SK-N-SH (cell line): ENCODE measurements at regions not wholly inside any gene's neighbourhood (a gene's known extent, or its start where the extent isn't known, plus 50 kb on each side); places are given as distances from the start of the nearest gene placed in this dataset.

Source experiments
- CTCF ChIA-PET: fragments of 300-600, 350-600 bp; formaldehyde crosslinking; extraction: SDS; loops from one replicate; lab custom pipeline; 2021; lab: Yijun Ruan, JAX
- POLR2A ChIA-PET: fragments of 350-600 bp; sonication (Branson Sonifier 250); formaldehyde crosslinking; extraction: SDS; loops from one replicate; lab custom pipeline; 2020; ENCODE audit warnings: antibody characterized with exemption, inconsistent platforms; lab: Yijun Ruan, JAX
- DNase-seq: peaks from one replicate; pipeline ENCODE4 v3.0.0; 2012
- H2AFZ ChIP-seq: fragments of 200-600 bp; sonication (generic); 2 replicates; pipeline ENCODE4 v1.8.1; 2016; ENCODE audit warnings: antibody characterized with exemption, mild to moderate bottlenecking, low read depth
- H3F3A ChIP-seq: fragments of 200-600 bp; sonication (generic); replicated peaks from 2 replicates; pipeline ENCODE3; 2016; ENCODE audit warnings: antibody characterized with exemption, mild to moderate bottlenecking; ENCODE audit not compliant: insufficient read depth
- H3K27ac ChIP-seq, 2 experiments: fragments of 200-500 bp in 1 of 2; fragments of 200-600 bp in 1 of 2; sonication (Bioruptor generic) in 1 of 2; sonication (generic), shearing (Covaris generic) in 1 of 2; 2 replicates each; pipeline versions ENCODE4 v1.5.1 to v1.6.1; 2014 to 2016; ENCODE audit warnings: low read depth in 2 of 2, inconsistent platforms in 1 of 2, low read length in 1 of 2, mild to moderate bottlenecking in 1 of 2, mixed read lengths in 1 of 2
- H3K27me3 ChIP-seq: fragments of 200-600 bp; sonication (generic), shearing (Covaris generic); 2 replicates; pipeline ENCODE4 v1.6.1; 2016; ENCODE audit warnings: mixed run types; ENCODE audit not compliant: insufficient read depth
- H3K36me3 ChIP-seq, 2 experiments: fragments of 200-500 bp in 1 of 2; fragments of 200-600 bp in 1 of 2; sonication (Bioruptor generic) in 1 of 2; sonication (generic) in 1 of 2; replicated peaks in 1 of 2; 2 replicates each; pipeline versions ENCODE3 to v1.5.1; 2014 to 2016; ENCODE audit warnings: low read length in 1 of 2, mild to moderate bottlenecking in 1 of 2; ENCODE audit not compliant: insufficient read depth in 2 of 2, control insufficient read depth in 1 of 2
- H3K4me1 ChIP-seq, 2 experiments: fragments of 200-500 bp in 1 of 2; fragments of 200-600 bp in 1 of 2; sonication (Bioruptor generic) in 1 of 2; sonication (generic), shearing (Covaris generic) in 1 of 2; 2 replicates each; pipeline versions ENCODE4 v1.5.1 to v1.6.1; 2014 to 2016; ENCODE audit warnings: low read depth in 1 of 2, low read length in 1 of 2, mixed run types in 1 of 2; ENCODE audit not compliant: insufficient read depth in 2 of 2, control insufficient read depth in 1 of 2
- H3K4me2 ChIP-seq: fragments of 200-600 bp; sonication (generic), shearing (Covaris generic); 2 replicates; pipeline ENCODE4 v1.6.1; 2017; ENCODE audit warnings: mixed run types
- H3K4me3 ChIP-seq, 2 experiments: fragments of 200-500 bp in 1 of 2; fragments of 200-600 bp in 1 of 2; sonication (Bioruptor generic) in 1 of 2; sonication (generic), shearing (Covaris generic) in 1 of 2; 2 replicates each; pipeline versions ENCODE4 v1.5.1 to v1.8.1; 2014 to 2016; ENCODE audit warnings: low read depth in 2 of 2, inconsistent platforms in 1 of 2, low read length in 1 of 2, mild to moderate bottlenecking in 1 of 2, mixed read lengths in 1 of 2, moderate library complexity in 1 of 2
- H3K79me2 ChIP-seq: fragments of 200-600 bp; sonication (generic); 2 replicates; pipeline ENCODE4 v1.8.1; 2017; ENCODE audit warnings: mild to moderate bottlenecking; ENCODE audit not compliant: insufficient read depth
- H3K9ac ChIP-seq: fragments of 200-600 bp; sonication (generic); 2 replicates; pipeline ENCODE4 v1.6.1; 2017; ENCODE audit warnings: mixed run types
- H3K9me2 ChIP-seq: fragments of 200-600 bp; sonication (generic); 2 replicates; pipeline ENCODE4 v1.6.1; 2017; ENCODE audit warnings: mixed run types
- H3K9me3 ChIP-seq: fragments of 200-600 bp; sonication (generic); 2 replicates; pipeline ENCODE4 v1.6.1; 2017; ENCODE audit warnings: mixed run types, mild to moderate bottlenecking, moderate library complexity
- H4K20me1 ChIP-seq: fragments of 200-600 bp; sonication (generic); 2 replicates; pipeline ENCODE4 v1.6.1; 2017; ENCODE audit warnings: mild to moderate bottlenecking, mixed run types; ENCODE audit not compliant: insufficient read depth
- CHD2 ChIP-seq: fragments of 150-350 bp; IDR thresholded peaks from 2 replicates; pipeline ENCODE4 v1.6.1; 2018; ENCODE audit warnings: low read length; ENCODE audit not compliant: partially characterized antibody
- ELF1 ChIP-seq: IDR thresholded peaks from 2 replicates; pipeline ENCODE4 v1.4.0; 2012
- EP300 ChIP-seq, 2 experiments: IDR thresholded peaks; 2 replicates each; pipeline versions ENCODE4 v1.4.0 to v1.6.1; 2012; ENCODE audit warnings: borderline replicate concordance in 1 of 2, low read depth in 1 of 2, low read length in 1 of 2
- GATA2 ChIP-seq: sonication (generic); formaldehyde crosslinking; IDR thresholded peaks from 2 replicates; pipeline ENCODE4 v1.5.0; 2020; ENCODE audit warnings: mild to moderate bottlenecking, missing genetic modification reagents
- IRF3 ChIP-seq: fragments of 150-350 bp; IDR thresholded peaks from 2 replicates; pipeline ENCODE4 v1.6.1; 2016; ENCODE audit warnings: mild to moderate bottlenecking, low read depth, low read length
- MXI1 ChIP-seq: IDR thresholded peaks from 2 replicates; pipeline ENCODE4 v1.6.1; 2012; ENCODE audit warnings: mild to moderate bottlenecking, low read depth, low read length, improper control_type of control experiment
- REST ChIP-seq: IDR thresholded peaks from 2 replicates; pipeline ENCODE4 v1.6.1; 2012; ENCODE audit warnings: mild to moderate bottlenecking, low read depth, low read length, moderate library complexity
- RXRA ChIP-seq: IDR thresholded peaks from 2 replicates; pipeline ENCODE4 v1.4.0; 2012; ENCODE audit warnings: low read depth, mild to moderate bottlenecking, borderline replicate concordance
- SIN3A ChIP-seq: IDR thresholded peaks from 2 replicates; pipeline ENCODE4 v1.6.1; 2012; ENCODE audit warnings: low read depth, mild to moderate bottlenecking, low read length, moderate library complexity, borderline replicate concordance
- USF1 ChIP-seq: IDR thresholded peaks from 2 replicates; pipeline ENCODE4 v1.4.0; 2012; ENCODE audit warnings: low read depth, borderline replicate concordance
- ZBTB33 ChIP-seq: IDR thresholded peaks from 2 replicates; pipeline ENCODE4 v1.4.0; 2012; ENCODE audit warnings: low read depth, borderline replicate concordance
- WGBS: methylation state at CpG from one replicate; pipeline ENCODE4 v1.1.6; 2017; ENCODE audit warnings: low lambda C conversion rate; 5-methylcytosine and 5-hydroxymethylcytosine counted together
- TF ChIP-seq, protein P1 (sequence below): fragments of 150-350 bp; IDR thresholded peaks from 2 replicates; pipeline ENCODE4 v1.6.1; 2017; ENCODE audit warnings: antibody characterized with exemption, low read length, low read depth, borderline replicate concordance
- TF ChIP-seq, protein P2 (sequence below): fragments of 200-600 bp; sonication (generic); IDR thresholded peaks from 2 replicates; pipeline ENCODE4 v1.6.1; 2017; ENCODE audit warnings: antibody characterized with exemption, mild to moderate bottlenecking, moderate library complexity

DNA sequence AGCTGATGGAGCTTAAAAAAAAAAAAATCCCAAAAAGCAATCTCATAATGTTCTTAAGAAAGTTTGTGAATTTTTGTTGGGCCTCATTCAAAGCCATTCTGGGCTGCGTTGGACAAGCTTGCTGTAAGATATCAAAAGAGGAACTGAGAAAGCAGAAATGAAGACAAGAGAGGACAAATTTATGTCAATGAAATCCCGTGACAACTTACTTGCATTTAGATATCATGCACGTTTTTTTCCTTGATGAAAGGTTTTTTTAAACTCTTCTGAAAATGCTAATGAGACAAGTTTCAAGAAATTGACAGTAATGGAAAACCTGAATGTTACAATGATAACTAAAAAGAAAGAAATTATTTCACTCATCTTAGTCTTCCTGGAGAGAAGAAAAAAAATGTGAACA lies 662.9 kb downstream of the SQOR start (continued):
- TF ChIP-seq ZBTB33 = no peak
- TF ChIP-seq, protein P1, sequence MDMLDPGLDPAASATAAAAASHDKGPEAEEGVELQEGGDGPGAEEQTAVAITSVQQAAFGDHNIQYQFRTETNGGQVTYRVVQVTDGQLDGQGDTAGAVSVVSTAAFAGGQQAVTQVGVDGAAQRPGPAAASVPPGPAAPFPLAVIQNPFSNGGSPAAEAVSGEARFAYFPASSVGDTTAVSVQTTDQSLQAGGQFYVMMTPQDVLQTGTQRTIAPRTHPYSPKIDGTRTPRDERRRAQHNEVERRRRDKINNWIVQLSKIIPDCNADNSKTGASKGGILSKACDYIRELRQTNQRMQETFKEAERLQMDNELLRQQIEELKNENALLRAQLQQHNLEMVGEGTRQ = no peak
- TF ChIP-seq SIN3A = no peak
- no peak for TF ChIP-seq IRF3
- TF ChIP-seq RXRA = no peak

- Histone ChIP-seq H3K4me2 (no peak overlapping the region), H3K27me3 (no peaks in the 10 kb centered on the region), H3K4me1 (no peaks in the 10 kb centered on the region), H2AFZ (no peak overlapping the region), H3F3A (no peaks in the 10 kb centered on the region), H3K36me3 (no peaks in the 10 kb centered on the region), H3K9me2 (no peaks in the 10 kb centered on the region), H3K4me3 (no peak overlapping the region), H3K9me3 (no peaks in the 10 kb centered on the region), H3K27ac (no peak overlapping the region), H3K9ac (no peak overlapping the region), H3K79me2 (no peaks in the 10 kb centered on the region), H4K20me1 (no peaks in the 10 kb centered on the region)
- DNase-seq = no peak
- TF ChIP-seq USF1 = no peak
- TF ChIP-seq CHD2 = no peak
- TF ChIP-seq EP300 (IDR thresholded peaks at IDR 0.05; ENCODE audit: borderline replicate concordance in 1 of 2, low read depth in 1 of 2, low read length in 1 of 2) = no peak
- TF ChIP-seq ELF1 = no peak
- TF ChIP-seq GATA2 (CRISPR knock-in tag) = no peak
- ChIA-PET POLR2A (no interaction called here), CTCF (interaction anchor here (1.2 to 2.2 kb wide), 3 partner anchors 12 to 595 kb away, joined by 3 to 13 read pairs (median 4); no protein-coding TSS in a partner anchor)
- WGBS = 51% methylated on average over 6 of the region's 6 CpGs
Measured at GRCh38 chr15:46300716-46301115, 665.9 kb downstream of the SQOR start.

DNA sequence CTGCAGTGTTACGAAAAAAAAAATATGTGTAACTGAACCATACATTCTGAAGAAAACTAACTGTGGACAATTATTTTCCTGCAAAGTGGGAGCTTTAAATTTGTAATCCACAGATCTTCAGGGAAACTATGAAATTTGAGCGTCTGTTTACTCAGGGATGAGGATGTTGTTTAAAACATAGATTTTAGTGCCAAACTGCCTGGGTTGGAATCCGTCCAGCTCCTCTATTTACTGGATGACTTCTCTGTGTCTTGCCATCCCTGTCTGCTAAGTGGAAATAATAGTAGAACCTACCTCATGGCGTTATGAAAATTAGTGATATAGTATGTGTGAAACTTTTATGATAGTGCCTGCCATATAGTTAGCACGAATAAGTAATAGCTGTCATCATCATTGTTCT lies 666.5 kb downstream of the SQOR start:
- Histone ChIP-seq H3K9ac (no peak overlapping the region), H2AFZ (no peak overlapping the region), H3K27me3 (no peaks in the 10 kb centered on the region), H4K20me1 (no peaks in the 10 kb centered on the region), H3K36me3 (no peaks in the 10 kb centered on the region), H3K79me2 (no peaks in the 10 kb centered on the region), H3K4me3 (no peak overlapping the region), H3F3A (no peaks in the 10 kb centered on the region), H3K9me2 (no peaks in the 10 kb centered on the region), H3K9me3 (no peaks in the 10 kb centered on the region), H3K4me2 (no peak overlapping the region), H3K27ac (no peak overlapping the region), H3K4me1 (no peaks in the 10 kb centered on the region)
- 26% methylated on average over 5 of the region's 5 CpGs for WGBS
- no peak for DNase-seq
- POLR2A ChIA-PET = no interaction called here
- no peak for TF ChIP-seq MXI1
- TF ChIP-seq, protein P2, sequence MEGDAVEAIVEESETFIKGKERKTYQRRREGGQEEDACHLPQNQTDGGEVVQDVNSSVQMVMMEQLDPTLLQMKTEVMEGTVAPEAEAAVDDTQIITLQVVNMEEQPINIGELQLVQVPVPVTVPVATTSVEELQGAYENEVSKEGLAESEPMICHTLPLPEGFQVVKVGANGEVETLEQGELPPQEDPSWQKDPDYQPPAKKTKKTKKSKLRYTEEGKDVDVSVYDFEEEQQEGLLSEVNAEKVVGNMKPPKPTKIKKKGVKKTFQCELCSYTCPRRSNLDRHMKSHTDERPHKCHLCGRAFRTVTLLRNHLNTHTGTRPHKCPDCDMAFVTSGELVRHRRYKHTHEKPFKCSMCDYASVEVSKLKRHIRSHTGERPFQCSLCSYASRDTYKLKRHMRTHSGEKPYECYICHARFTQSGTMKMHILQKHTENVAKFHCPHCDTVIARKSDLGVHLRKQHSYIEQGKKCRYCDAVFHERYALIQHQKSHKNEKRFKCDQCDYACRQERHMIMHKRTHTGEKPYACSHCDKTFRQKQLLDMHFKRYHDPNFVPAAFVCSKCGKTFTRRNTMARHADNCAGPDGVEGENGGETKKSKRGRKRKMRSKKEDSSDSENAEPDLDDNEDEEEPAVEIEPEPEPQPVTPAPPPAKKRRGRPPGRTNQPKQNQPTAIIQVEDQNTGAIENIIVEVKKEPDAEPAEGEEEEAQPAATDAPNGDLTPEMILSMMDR = no peak
- no peak for TF ChIP-seq REST
- no peak for TF ChIP-seq RXRA
- CTCF ChIA-PET = interaction anchor here (1.2 to 2.2 kb wide), 4 partner anchors 11 to 596 kb away, joined by 3 to 13 read pairs (median 5); no protein-coding TSS in a partner anchor
